ENCODE measurements at regions not wholly inside any gene's neighbourhood (a gene's known extent, or its start where the extent isn't known, plus 50 kb on each side); places are given as distances from the start of the nearest gene placed in this dataset.

DNA sequence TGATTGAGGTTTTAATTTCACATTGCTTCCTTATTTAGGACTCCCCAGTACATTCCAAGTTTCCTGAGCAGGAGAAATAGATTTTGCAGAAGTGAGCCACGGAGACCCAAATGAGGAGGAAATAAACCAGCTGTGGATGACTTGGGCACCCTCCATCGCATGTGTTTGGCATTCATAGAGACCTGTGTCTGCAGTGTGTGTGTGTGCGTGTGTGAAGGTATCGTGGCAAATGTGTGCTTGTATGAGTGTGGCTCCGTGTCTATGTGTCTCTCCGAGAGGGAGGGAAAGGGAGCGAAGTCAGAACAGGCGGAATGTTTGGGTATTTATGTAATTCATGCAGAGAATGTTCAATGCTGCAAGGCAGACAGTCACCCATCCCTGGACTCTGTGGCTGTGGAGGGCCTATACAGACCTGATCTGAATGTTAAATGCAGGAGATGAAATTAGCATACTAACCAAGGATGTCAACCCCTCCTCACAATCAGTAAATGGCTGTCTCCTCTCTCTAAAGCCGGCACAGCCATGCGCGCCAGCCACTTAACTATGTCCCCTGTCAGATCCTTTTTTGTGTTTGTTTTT lies 186.0 kb upstream of the ZFHX3 start:
- TF ChIP-seq, protein P1, sequence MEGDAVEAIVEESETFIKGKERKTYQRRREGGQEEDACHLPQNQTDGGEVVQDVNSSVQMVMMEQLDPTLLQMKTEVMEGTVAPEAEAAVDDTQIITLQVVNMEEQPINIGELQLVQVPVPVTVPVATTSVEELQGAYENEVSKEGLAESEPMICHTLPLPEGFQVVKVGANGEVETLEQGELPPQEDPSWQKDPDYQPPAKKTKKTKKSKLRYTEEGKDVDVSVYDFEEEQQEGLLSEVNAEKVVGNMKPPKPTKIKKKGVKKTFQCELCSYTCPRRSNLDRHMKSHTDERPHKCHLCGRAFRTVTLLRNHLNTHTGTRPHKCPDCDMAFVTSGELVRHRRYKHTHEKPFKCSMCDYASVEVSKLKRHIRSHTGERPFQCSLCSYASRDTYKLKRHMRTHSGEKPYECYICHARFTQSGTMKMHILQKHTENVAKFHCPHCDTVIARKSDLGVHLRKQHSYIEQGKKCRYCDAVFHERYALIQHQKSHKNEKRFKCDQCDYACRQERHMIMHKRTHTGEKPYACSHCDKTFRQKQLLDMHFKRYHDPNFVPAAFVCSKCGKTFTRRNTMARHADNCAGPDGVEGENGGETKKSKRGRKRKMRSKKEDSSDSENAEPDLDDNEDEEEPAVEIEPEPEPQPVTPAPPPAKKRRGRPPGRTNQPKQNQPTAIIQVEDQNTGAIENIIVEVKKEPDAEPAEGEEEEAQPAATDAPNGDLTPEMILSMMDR (IDR thresholded peaks at IDR 0.05): no peak
- no peak for TF ChIP-seq EP300 (IDR thresholded peaks at IDR 0.05)

Measured in tibial nerve (tissue), 4 donors.